Peyer's patch (tissue), 4 donors: ENCODE measurements at regions not wholly inside any gene's neighbourhood (a gene's known extent, or its start where the extent isn't known, plus 50 kb on each side); places are given as distances from the start of the nearest gene placed in this dataset.

Experiments used
- CTCF ChIP-seq, 6 experiments: fragments of 450-650 bp in 4 of 6; fragments of 200-600 bp in 2 of 6; sonication (generic) in 1 of 6; IDR thresholded peaks; one replicate each; pipeline ENCODE4 v1.5.1; 2017 to 2019; ENCODE audit warnings: antibody characterized with exemption in 6 of 6, mild to moderate bottlenecking in 3 of 6, moderate library complexity in 1 of 6
- POLR2A ChIP-seq, 2 donors: fragments of 450-650 bp; IDR thresholded peaks; one replicate each; pipeline ENCODE4 v1.5.1; 2017; ENCODE audit warnings: antibody characterized with exemption in 2 of 2, mild to moderate bottlenecking in 2 of 2, moderate library complexity in 2 of 2

GRCh38 chr1:76754730-76755129, 112.5 kb upstream of the ST6GALNAC5 start:
- TF ChIP-seq POLR2A (IDR thresholded peaks at IDR 0.05) (no peak), CTCF (IDR thresholded peaks at IDR 0.05) (no peak)
